HS-27A (cell line): ENCODE measurements at regions not wholly inside any gene's neighbourhood (a gene's known extent, or its start where the extent isn't known, plus 50 kb on each side); places are given as distances from the start of the nearest gene placed in this dataset.
"Not testable (repeated sequence)": the region's sequence is repeated elsewhere in the genome, so short reads cannot be mapped to it uniquely, and the experiment has no call there.

Experiments used
- DNase-seq: peaks from one replicate; pipeline ENCODE4 v3.0.0-alpha.2; 2012; ENCODE audit warnings: low read depth, missing footprints

GRCh38 chr1:72521659-72522058 lies 239.3 kb upstream of the NEGR1 start:
- DNase-seq = no peak

- DNase-seq = no peak
Measured at GRCh38 chr1:72516826-72517225, 234.5 kb upstream of the NEGR1 start.

- no peak for DNase-seq
Measured at GRCh38 chr1:72516264-72516663, 233.9 kb upstream of the NEGR1 start.

GRCh38 chr1:72498371-72498770 lies 216.0 kb upstream of the NEGR1 start:
- DNase-seq = no peak

GRCh38 chr1:72489801-72490200 lies 207.5 kb upstream of the NEGR1 start:
- DNase-seq = no peak

GRCh38 chr1:72485801-72486200 lies 203.5 kb upstream of the NEGR1 start:
- no peak for DNase-seq

GRCh38 chr1:72483846-72484357 lies 201.6 kb upstream of the NEGR1 start:
- DNase-seq = no peak

GRCh38 chr1:72482736-72483413 lies 200.5 kb upstream of the NEGR1 start:
- DNase-seq = no peak

- DNase-seq = no peak
Measured at GRCh38 chr1:72481420-72481970, 199.2 kb upstream of the NEGR1 start.

- no peak for DNase-seq
Measured at GRCh38 chr1:72466376-72466775, 184.0 kb upstream of the NEGR1 start.

- DNase-seq = no peak
Measured at GRCh38 chr1:72462186-72462905, 180.0 kb upstream of the NEGR1 start.

- no peak for DNase-seq
Measured at GRCh38 chr1:72442262-72442661, 159.9 kb upstream of the NEGR1 start.

GRCh38 chr1:72439036-72439435 lies 156.7 kb upstream of the NEGR1 start:
- DNase-seq = no peak

GRCh38 chr1:72438270-72438669 lies 155.9 kb upstream of the NEGR1 start:
- no peak for DNase-seq

- no peak for DNase-seq
Measured at GRCh38 chr1:72435025-72435424, 152.7 kb upstream of the NEGR1 start.

- DNase-seq = no peak
Measured at GRCh38 chr1:72434070-72434469, 151.7 kb upstream of the NEGR1 start.

GRCh38 chr1:72433591-72433990 lies 151.3 kb upstream of the NEGR1 start:
- DNase-seq = no peak

- no peak for DNase-seq
Measured at GRCh38 chr1:72432645-72433267, 150.4 kb upstream of the NEGR1 start.

GRCh38 chr1:72431810-72432209 lies 149.5 kb upstream of the NEGR1 start:
- DNase-seq = no peak

GRCh38 chr1:72428276-72428675 lies 145.9 kb upstream of the NEGR1 start:
- DNase-seq = not testable (repeated sequence)

GRCh38 chr1:72419229-72419628 lies 136.9 kb upstream of the NEGR1 start:
- DNase-seq = no peak

- peak; percentile 22 for DNase-seq
Measured at GRCh38 chr1:72412286-72412685, 129.9 kb upstream of the NEGR1 start.

GRCh38 chr1:72399807-72400206 lies 117.5 kb upstream of the NEGR1 start:
- no peak for DNase-seq
